Esophagus mucosa (tissue), 1 donor: ENCODE measurements at regions not wholly inside any gene's neighbourhood (a gene's known extent, or its start where the extent isn't known, plus 50 kb on each side); places are given as distances from the start of the nearest gene placed in this dataset.
"Not testable (repeated sequence)": the region's sequence is repeated elsewhere in the genome, so short reads cannot be mapped to it uniquely, and the experiment has no call there.

Experiments used
- ATAC-seq: fragments of 200-7000 bp; cut with Tn5 transposase; one replicate; pipeline ENCODE4 v1.9.1; 2020
- donor health status: DM: yes; HTN: yes; CAD: no.

DNA sequence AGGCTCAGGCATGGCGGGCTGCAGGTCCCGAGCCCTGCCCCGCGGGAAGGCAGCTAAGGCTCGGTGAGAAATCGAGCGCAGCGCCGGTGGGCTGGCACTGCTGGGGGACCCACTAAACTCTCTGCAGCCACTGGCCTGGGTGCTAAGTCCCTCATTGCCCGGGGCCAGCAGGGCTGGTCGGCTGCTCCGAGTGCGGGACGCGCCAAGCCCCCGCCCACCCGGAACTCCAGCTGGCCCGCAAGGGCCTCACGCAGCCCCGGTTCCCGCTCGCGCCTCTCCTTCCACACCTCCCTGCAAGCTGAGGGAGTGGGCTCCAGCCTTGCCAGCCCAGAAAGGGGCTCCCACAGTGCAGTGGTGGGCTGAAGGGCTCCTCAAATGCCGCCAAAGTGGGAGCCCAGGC is 321.4 kb upstream of the KCND2 start:
- not testable (repeated sequence) for ATAC-seq

DNA sequence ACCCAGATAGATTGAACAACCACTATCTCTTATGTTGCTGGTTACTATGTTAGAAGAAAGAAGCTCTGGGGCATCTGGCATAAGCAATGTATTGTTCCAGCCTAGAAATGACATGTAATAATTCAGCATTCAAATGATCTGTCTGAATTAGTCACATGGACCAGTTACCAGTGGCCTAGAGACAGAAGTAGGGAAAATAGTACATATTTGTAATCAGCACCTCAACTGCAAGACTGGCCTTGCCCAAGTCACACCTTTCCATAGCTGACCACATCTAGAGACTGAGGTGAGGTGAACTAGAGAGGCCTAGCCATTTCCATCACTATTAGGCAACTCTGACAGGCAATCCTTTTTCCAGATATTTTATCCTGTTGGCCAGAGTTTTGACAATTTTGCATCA is 315.6 kb upstream of the KCND2 start:
- no peak for ATAC-seq

DNA sequence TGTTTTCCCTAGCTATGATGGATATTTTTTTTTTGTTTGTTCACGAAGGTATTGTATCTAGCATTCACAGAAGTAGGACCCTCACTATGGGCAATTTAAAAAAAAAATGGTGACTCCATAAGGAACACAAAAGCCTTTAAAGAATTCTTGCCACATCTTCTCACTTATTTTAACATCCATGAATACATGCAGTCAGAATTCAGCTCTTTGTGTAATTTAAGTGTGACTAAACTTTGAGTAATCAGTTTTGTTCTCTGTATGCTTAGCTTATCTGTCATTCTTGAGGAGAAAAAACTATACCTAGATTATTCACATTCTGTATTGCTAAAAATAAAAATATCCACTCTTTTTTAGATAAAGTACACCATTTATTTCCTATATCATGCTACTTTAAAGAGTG is 313.2 kb upstream of the KCND2 start:
- ATAC-seq: no peak

DNA sequence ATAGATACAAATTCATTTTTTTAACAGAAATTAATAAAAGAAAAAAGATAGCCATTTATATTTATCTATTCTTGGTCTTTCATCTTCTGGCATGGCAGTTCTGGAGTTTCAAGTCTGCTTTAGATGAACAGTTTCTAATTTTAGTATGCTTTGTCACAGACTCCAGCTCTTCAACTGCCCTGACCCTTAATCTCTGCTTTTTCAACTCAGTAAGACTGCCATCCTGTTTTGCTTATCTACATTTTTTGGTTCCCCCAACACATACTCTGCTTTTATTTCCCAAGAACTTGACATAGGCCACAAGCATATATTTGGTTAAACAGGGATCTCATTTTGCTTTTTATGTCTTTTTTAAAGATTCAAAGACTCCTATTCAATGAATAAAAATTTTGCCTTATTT is 309.3 kb upstream of the KCND2 start:
- no peak for ATAC-seq

DNA sequence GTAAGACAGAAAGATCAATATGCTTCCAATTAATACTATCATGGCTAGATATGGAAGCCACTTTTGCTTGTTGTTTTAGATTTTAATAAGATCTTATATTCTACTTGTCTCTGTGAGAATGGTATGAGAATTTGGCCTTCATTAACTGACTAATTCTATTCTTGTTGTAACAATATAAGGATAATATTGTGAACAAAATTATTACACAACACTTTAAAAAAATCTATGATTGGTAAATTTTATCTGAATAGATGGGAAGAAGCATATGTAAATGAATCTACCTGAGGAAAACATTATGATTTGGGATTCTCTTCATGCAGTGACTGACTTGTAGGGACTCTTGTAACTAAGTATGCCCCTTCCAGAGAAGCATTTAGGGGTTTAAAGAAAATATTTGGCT is 308.9 kb upstream of the KCND2 start:
- ATAC-seq: no peak

DNA sequence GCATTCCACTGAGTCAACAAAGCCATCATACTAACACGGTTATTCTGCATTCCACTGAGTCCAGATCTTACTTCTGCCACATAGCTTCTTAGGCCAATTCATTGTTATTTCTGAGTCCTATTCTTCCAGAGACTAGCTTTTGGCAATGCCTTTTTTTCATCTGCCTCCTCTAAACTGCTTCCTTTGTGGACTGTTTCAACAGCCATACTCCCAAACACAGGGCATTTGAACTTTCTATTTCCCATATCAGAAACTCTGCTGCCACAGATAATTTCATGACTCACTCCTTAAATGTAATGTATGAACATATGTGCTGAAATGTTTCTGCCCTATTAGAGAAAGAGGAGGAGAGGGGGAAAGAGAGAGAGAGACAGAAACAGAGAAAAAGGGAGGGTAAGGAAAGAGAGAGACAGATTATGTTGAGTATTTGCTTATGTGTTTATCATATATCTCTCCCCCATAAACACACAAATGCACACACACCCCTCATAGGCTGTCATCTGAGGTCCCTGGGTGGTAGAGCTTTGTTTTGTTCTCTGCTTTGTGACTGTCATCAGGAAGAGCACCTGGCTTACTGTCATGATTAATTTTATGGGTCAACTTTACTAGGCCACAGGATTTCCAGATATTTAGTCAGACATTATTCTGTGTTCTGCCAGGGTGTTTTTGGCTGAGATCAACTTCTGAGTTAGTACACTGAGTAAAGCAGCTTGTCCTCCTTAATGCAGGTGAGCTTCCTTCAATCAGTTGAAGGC is 308.0 kb upstream of the KCND2 start:
- no peak for ATAC-seq

DNA sequence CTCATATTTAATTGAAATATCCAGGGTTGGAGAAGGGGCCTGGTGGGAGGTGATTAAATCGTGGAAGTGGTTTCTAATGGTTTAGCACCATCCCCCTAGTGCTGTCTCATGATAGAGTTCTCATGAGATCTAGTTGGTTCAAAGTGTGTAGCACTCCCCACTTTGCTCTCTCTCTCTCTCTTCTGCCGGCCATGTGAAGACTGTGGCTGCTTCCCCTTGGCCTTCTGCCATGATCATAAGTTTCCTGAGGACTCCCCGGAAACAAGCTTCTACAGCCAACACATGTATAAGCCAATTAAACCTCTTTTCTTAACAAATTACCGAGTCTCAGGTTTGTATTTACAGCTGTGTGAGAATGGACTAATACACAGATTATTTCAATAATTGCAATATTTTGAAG is 305.8 kb upstream of the KCND2 start:
- no peak for ATAC-seq

DNA sequence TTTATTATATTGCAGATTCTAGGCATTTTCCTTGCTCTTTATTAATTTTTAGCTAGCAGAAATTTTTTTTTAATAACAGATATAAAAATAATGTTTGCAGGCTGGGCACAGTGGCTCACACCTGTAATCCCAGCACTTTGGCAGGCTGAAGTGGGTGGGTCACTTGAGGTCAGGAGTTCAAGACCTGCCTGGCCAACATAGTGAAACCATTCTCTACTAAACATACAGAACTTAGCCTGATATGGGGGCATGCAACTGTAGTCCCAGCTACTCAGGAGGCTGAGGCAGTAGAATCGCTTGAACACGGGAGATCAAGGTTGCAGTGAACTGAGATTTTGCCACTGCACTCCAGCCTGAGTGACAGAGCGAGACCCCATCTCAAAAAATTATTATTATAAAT is 304.6 kb upstream of the KCND2 start:
- ATAC-seq: not testable (repeated sequence)

DNA sequence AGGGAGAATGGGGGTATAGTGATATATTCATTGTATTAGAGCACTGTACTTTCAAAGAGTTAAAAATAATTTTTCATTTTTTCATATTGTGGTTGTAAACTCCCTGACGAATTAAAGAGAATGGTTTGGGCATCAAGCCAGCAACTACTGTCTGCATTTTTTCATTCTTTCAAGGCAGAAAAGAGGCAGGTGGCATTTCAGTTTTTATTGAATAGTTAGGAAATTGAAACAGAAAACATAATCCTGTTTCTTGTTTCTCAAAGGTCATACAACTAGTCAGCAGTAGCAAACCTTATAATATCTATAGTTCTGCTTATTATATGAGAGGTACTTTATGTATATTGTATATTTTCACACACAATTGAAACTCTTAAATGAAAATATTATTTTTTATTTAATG is 303.9 kb upstream of the KCND2 start:
- ATAC-seq: no peak

DNA sequence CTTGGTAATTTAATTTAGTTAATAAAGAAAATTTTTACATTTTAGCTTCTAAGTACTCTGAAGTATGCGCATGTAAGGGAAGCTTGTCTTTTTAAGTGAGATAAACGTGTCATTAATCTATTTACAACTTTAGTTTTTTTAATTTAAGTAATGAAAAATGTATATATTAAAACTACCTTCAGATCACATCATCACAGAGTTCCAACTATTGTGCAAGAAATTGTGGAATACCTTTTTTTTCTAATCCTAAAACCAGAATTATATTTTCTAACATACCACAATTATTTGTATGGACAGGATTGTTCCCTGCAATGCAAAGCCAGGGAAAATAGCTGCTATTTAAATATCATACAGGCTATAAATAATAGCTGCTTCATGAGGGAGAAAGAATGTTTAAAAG is 303.2 kb upstream of the KCND2 start:
- no peak for ATAC-seq

DNA sequence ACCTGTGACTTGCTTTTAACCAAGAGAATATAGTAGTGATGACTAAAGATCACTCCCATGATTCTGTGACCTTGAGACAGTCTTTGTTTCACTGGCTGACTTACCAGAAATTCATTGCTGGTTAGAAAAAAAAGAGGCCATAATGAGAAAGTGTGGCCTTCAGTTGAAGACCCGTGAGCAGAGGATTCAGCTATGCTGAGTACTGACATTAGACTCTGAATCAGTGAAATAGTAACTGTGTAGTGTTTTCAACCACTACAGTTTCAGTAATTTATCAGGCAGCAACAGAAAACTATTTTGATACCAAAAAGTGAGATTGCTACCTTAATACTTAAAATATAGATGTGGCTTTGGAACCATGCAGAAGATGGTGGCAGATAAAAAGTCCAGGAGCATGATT is 298.0 kb upstream of the KCND2 start:
- no peak for ATAC-seq

DNA sequence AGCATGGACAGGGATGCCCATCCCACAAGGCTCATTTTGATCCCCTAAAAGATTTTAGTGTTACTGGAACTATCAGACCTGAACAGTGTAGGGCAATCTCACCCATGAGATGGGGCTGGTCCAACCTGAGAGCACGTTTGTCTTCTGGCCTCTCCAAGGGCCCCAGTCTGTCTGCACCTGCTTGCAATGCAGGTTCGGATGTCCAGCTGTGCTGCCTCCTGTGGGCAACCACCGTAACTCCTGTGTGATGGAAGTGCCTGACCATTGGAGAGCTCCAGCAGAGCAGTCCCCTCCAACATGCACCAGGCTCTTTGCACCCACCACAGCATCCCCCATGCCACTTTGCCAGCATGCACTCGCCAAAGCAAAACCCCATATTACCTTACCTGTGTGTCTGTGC is 290.1 kb upstream of the KCND2 start:
- no peak for ATAC-seq

DNA sequence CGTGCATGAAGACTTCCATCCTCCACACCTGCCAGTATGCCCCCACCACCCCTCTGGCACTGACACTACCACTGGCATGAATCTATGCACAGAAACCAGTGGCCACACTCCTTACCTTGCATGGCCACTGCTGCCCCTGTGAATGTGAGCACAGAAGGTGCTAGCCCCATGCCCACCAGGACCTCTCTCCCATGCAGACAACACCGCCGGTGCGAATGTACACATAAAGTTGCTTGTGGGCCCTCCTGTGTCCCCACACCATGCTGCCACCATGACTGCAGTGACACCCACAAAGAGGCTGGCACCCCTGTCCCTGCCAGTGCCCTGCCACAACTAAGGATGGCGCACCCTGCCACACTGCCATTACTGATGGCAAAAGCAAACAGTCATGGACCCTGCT is 289.5 kb upstream of the KCND2 start:
- no peak for ATAC-seq

DNA sequence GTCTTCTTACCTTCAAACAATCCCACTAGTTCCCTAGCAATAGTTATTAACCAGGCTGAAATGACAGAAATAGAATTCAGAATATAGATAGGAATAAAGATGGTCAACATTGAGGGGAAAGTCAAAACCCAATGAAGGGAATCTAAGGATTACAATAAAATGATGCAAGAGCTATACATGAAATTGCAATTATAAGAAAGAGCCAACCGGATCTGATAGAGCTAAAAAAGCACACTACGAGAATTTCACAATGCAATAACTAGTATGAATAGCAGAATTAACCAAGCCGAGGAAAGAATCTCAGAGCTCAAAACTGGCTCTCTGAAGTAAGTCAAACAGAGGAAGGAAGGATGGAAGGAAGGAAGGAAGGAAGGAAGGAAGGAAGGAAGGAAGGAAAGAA is 288.7 kb upstream of the KCND2 start:
- no peak for ATAC-seq

DNA sequence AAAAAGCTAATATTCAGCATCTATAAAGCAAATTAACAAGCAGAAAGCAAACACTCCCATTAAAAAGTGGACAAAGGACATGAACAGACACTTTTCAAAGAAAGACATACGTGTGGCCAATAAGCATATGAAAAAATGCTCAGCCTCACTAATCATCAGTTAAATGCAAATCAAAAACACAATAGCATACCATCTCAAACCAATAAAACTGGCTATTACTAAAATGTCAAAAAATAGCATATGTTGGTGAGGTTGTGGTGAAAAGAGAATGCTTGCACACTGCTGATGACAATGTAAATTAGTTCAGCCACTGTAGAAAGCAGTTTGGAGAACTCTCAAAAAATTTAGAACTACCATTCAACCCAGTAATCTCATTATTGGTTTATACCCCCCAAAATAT is 284.6 kb upstream of the KCND2 start:
- no peak for ATAC-seq

DNA sequence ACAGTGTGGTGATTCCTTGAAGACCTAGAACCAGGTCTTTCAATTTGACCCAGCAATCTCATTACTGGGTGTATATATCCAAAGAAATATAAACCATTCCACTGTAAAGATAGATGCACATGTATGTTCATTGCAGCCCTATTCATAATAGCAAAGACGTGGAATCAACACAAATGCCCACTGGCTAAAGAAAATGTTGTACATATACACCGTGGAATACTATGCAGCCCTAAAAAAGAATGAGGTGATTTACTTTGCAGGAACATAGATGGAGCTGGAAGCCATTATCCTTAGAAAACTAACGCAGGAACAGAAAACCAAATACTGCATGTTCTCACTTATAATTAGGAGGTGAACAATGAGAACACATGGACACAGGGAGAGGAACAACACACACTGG is 278.0 kb upstream of the KCND2 start:
- no peak for ATAC-seq

DNA sequence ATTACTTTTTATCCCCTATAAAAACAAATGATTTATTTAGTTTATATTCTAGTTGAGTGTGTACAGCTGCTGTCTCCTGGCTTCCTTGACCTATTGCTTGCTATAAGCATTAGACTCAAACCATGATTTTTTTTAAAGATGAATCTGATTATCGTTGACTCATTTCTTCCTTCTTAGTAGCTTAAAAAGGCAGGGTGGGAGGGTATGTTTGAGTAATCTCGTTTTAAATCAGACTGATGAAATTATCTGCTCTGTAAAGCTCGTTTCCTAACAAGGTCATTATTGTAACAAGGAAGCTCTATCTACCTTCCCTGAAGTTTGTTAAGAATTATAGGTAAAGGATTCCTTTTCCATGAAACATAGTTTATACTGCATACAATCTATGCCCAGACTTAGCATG is 276.3 kb upstream of the KCND2 start:
- ATAC-seq: no peak

DNA sequence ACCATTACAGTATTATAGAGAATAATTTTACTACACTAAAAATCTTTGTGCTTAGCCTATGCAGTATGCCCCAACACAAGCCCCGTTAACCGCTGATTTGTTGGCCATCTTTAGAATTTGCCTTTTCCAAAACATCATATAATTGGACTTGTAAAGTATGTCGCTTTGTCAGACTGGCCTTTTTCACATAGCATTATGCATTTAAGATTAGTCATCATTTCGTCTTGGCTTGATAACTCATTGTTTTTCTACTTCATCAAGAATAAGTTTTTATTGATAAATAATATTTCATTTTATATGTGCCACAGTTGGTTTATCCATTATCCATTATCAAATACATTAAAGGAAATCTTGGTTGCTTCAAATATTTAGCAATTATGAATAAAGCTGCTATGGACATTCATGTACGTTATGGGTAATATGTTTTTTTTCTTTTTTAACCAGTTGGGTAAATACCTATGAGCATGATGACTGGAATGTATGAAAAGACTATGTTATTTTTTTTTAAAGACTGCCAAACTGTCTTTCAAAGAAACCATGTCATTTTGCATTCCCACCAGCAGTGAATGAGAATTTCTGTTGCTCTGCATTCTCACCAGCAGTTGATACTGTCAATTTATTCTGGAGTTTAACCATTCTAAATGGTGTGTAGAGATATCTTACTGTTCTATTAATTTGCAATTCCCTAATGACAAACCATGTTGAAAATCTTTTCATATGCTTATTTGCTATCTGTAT is 273.1 kb upstream of the KCND2 start:
- no peak for ATAC-seq

DNA sequence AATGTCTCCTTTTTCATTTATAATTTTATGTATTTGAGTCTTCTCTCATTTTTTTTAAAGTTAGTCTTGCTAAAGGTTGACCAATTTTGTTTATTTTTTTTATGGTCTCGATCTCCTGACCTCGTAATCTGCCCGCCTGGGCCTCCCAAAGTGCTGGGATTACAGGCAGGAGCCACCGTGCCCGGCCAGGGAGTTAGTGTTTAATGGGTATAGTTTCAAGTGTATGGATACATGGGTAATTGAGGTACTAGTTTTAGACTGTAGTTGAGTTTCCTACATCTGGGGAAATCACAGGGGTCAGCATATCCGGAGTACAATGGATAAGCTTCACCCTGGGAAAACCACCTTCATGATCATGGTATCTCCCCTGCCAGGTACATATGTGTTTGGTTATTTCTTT is 267.3 kb upstream of the KCND2 start:
- ATAC-seq: no peak

DNA sequence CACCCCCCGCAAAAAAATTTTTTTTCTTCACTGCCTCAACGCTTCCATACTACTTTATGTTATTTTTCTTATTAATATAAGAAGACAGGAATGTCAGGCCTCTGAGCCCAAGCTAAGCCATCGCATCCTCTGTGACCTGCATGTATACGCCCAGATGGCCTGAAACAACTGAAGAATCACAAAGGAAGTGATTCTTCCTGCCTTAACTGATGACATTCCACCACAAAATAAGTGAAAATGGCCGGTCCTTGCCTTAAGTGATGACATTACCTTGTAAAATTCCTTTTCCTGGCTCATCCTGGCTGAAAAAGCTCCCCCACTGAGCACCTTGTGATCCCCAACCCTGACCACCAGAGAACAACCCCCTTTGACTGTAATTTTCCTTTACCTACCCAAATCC is 258.7 kb upstream of the KCND2 start:
- ATAC-seq: not testable (repeated sequence)

DNA sequence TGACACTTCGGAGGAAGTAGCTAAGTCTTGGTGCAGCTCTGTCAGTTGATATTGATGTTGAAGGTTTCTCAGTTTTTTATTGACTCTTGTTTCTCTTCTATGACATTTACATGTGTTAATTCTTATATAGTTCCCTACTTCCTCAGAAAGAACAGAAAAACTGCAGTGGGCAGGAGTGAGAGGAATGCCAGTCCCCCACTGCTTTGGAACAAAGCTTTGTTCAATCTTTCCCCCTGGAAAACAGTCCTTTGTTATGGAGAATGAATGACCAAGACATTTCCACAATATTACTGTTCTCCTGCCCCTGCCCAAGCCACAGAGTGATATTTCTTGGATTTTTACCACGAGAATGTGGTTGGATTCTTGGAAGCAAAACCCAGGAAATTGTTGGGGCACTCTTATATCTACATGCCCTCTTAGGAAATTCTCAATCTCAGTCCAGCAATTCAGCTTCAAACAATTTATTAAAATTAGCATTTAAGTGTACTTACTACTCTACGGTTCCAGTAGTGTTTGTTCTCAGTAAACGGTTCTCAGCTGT is 258.0 kb upstream of the KCND2 start:
- ATAC-seq: no peak

DNA sequence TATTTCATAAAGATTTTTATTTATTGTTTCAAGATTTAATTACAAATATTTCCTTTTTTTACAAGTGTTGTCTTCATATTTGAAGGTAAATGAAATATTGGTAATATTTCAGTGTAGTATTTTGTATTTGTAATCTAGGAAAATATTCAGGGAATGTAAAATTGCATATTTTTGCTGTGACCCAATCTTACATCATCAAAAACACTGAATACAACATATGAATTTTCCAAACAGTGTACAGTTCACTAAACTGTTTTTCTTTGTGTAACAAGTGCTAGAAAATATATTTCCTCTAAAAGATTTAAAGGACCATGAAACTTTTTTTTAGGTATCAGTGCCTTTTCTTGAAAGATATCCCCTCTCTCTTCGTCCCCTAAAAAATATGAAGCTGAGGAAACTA is 251.9 kb upstream of the KCND2 start:
- no peak for ATAC-seq

DNA sequence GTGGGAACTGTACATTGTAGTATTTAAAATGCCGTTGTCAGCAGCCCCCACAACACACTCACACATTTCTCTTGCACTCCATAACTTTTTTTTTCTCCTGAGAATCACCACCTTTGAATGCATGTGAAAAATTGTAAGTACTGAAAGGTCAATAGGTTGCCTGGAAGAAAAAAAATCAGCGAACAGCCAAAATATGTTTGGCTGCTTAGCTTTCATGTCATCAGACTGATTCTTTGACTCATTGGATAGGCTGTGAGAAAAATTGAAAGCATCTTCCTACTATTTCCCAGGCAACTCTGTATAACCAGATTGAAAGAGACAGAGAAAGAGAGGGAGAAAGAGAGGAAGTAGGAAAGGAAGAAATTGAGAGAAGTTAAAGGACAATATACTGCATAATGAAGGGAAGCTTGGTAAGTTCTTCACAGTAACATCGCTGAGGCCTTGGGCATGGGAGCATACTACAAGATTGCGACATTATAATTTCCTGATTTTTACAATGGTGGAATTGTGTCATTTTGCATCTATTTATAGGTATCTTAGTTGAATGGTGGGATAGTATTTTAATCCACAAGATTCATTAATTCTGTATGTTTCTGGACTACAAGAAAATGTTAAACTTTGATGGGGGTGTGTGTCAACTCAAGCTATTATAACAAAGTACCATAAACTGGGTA is 249.3 kb upstream of the KCND2 start:
- no peak for ATAC-seq

DNA sequence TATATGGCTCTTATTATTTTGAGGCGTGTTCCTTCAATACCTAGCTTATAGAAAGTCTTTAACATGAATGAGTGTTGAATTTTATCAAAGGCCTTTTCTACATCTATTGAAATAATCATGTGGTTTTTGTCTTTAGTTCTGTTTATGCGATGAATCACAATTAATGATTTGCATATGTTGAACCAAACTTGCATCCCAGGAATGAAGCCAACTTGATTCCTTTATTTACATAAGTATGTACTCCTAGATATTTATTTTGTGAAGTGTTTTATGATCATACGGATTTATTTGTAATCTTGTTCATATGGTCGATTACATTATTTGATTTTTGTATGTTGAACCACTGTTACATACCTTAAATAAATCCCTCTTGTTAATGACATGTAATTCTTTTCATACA is 244.3 kb upstream of the KCND2 start:
- no peak for ATAC-seq
